Vagina (tissue), 2 donors: ENCODE measurements at regions not wholly inside any gene's neighbourhood (a gene's known extent, or its start where the extent isn't known, plus 50 kb on each side); places are given as distances from the start of the nearest gene placed in this dataset.

Experiments
- DNase-seq, 2 donors: peaks; one replicate each; pipeline ENCODE4 v3.0.0-alpha.2; 2017; ENCODE audit errors: extremely low spot score in 2 of 2
- H3K27ac ChIP-seq: fragments of 200-600 bp; sonication (generic); one replicate; pipeline ENCODE4 v1.5.1; 2019
- H3K27me3 ChIP-seq: fragments of 200-600 bp; sonication (generic); one replicate; pipeline ENCODE4 v1.5.1; 2019
- H3K36me3 ChIP-seq, 2 donors: fragments of 200-600 bp; sonication (generic); one replicate each; pipeline ENCODE4 v1.5.1; 2017 to 2019
- H3K4me1 ChIP-seq: fragments of 200-600 bp; sonication (generic); one replicate; pipeline ENCODE4 v1.5.1; 2019
- H3K4me3 ChIP-seq, 2 donors: fragments of 200-600 bp; sonication (generic); 1 replicate in 1 of 2; 2 replicates in 1 of 2; pipeline ENCODE4 v1.5.1; 2016 to 2019
- H3K9me3 ChIP-seq: fragments of 200-600 bp; sonication (generic); one replicate; pipeline ENCODE4 v1.5.1; 2019
- CTCF ChIP-seq, 3 experiments: fragments of 450-650 bp in 2 of 3; fragments of 200-600 bp in 1 of 3; sonication (generic) in 1 of 3; IDR thresholded peaks; one replicate each; pipeline ENCODE4 v1.5.1; 2017 to 2019; ENCODE audit warnings: antibody characterized with exemption in 3 of 3, mild to moderate bottlenecking in 2 of 3, moderate library complexity in 2 of 3
- POLR2A ChIP-seq, 2 donors: fragments of 450-650 bp; IDR thresholded peaks; one replicate each; pipeline ENCODE4 v1.6.1; 2017; ENCODE audit warnings: antibody characterized with exemption in 2 of 2, mild to moderate bottlenecking in 2 of 2, moderate library complexity in 2 of 2
- POLR2AphosphoS5 ChIP-seq, 2 donors: sonication (generic); formaldehyde crosslinking; IDR thresholded peaks; one replicate each; pipeline ENCODE4 v1.9.0; 2017; ENCODE audit warnings: antibody characterized with exemption in 2 of 2, mild to moderate bottlenecking in 2 of 2, low read depth in 1 of 2; ENCODE audit not compliant: insufficient read depth in 1 of 2
- intact Hi-C: fragments of 100-400 bp; cut with DNase I; formaldehyde crosslinking; loops from one replicate; pipeline ENCODE4 v1.15.1; 2023

GRCh38 chr14:71373773-71374172 lies 466.5 kb downstream of the PCNX1 start:
- Histone ChIP-seq H3K9me3 (no peaks in the 10 kb centered on the region), H3K4me3 (no peak overlapping the region), H3K27me3 (no peaks in the 10 kb centered on the region), H3K27ac (no peak overlapping the region), H3K36me3 (no peaks in the 10 kb centered on the region), H3K4me1 (no peaks in the 10 kb centered on the region)
- intact Hi-C loops, result no loop called here
- TF ChIP-seq POLR2A (IDR thresholded peaks at IDR 0.05) (no peak), CTCF (IDR thresholded peaks at IDR 0.05) (no peak), POLR2AphosphoS5 (IDR thresholded peaks at IDR 0.05; ENCODE audit: insufficient read depth in 1 of 2, low read depth in 1 of 2) (no peak)
- DNase-seq, result no peak

- intact Hi-C loops, result no loop called here
- no peak for TF ChIP-seq POLR2A (IDR thresholded peaks at IDR 0.05)
- TF ChIP-seq POLR2AphosphoS5 (IDR thresholded peaks at IDR 0.05; ENCODE audit: insufficient read depth in 1 of 2, low read depth in 1 of 2), result no peak
- no peak for TF ChIP-seq CTCF (IDR thresholded peaks at IDR 0.05)
- Histone ChIP-seq H3K27me3 (no peaks in the 10 kb centered on the region), H3K9me3 (no peaks in the 10 kb centered on the region), H3K36me3 (no peaks in the 10 kb centered on the region), H3K27ac (no peak overlapping the region), H3K4me1 (no peaks in the 10 kb centered on the region), H3K4me3 (no peak overlapping the region)
- DNase-seq, result no peak
These were observed 467.7 kb downstream of the PCNX1 start for GRCh38 chr14:71374989-71375388.

DNA sequence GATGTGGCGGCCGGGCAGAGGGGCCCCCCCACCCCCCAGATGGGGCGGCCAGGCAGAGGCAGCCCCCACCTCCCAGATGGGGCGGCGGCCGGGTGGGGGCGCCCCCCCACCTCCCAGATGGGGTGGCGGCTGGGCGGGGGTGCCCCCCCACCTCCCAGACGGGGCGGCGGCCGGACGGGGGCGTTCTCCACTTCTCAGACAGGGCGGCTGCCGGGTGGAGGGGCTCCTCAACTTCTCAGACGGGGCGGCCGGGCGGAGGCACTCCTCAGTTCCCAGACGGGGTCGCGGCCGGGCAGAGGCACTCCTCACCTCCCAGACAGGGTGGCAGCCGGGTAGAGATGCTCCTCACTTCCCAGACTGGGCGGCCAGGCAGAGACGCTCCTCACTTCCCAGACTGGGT lies 469.8 kb downstream of the PCNX1 start:
- intact Hi-C loops, result no loop called here
- no peaks in the 10 kb centered on the region for H3K36me3 ChIP-seq
- TF ChIP-seq CTCF (IDR thresholded peaks at IDR 0.05), result no peak
- no peak for TF ChIP-seq POLR2A (IDR thresholded peaks at IDR 0.05)
- no peak for TF ChIP-seq POLR2AphosphoS5 (IDR thresholded peaks at IDR 0.05; ENCODE audit: insufficient read depth in 1 of 2, low read depth in 1 of 2)
- H3K27me3 ChIP-seq, result no peaks in the 10 kb centered on the region
- no peaks in the 10 kb centered on the region for H3K4me1 ChIP-seq
- no peak for DNase-seq
- no peak overlapping the region for H3K4me3 ChIP-seq
- H3K9me3 ChIP-seq, result no peaks in the 10 kb centered on the region
- H3K27ac ChIP-seq, result no peak overlapping the region

GRCh38 chr14:71380271-71380670 lies 473.0 kb downstream of the PCNX1 start:
- no peaks in the 10 kb centered on the region for H3K9me3 ChIP-seq
- H3K27me3 ChIP-seq, result no peaks in the 10 kb centered on the region
- no peak for DNase-seq
- no peak overlapping the region for H3K4me3 ChIP-seq
- intact Hi-C loops, result no loop called here
- no peaks in the 10 kb centered on the region for H3K4me1 ChIP-seq
- no peak overlapping the region for H3K27ac ChIP-seq
- TF ChIP-seq POLR2A (IDR thresholded peaks at IDR 0.05) (no peak), POLR2AphosphoS5 (IDR thresholded peaks at IDR 0.05; ENCODE audit: insufficient read depth in 1 of 2, low read depth in 1 of 2) (no peak), CTCF (IDR thresholded peaks at IDR 0.05) (no peak)
- H3K36me3 ChIP-seq, result no peaks in the 10 kb centered on the region

GRCh38 chr14:71381814-71382213 lies 474.6 kb downstream of the PCNX1 start:
- no peaks in the 10 kb centered on the region for H3K36me3 ChIP-seq
- no peak overlapping the region for H3K27ac ChIP-seq
- TF ChIP-seq POLR2A (IDR thresholded peaks at IDR 0.05) (no peak), CTCF (IDR thresholded peaks at IDR 0.05) (no peak), POLR2AphosphoS5 (IDR thresholded peaks at IDR 0.05; ENCODE audit: insufficient read depth in 1 of 2, low read depth in 1 of 2) (no peak)
- H3K4me1 ChIP-seq, result no peaks in the 10 kb centered on the region
- no peaks in the 10 kb centered on the region for H3K27me3 ChIP-seq
- intact Hi-C loops, result no loop called here
- H3K4me3 ChIP-seq, result no peak overlapping the region
- no peak for DNase-seq
- no peaks in the 10 kb centered on the region for H3K9me3 ChIP-seq
